OCI-LY7 (cell line): ENCODE measurements at regions not wholly inside any gene's neighbourhood (a gene's known extent, or its start where the extent isn't known, plus 50 kb on each side); places are given as distances from the start of the nearest gene placed in this dataset.
"Not testable (repeated sequence)": the region's sequence is repeated elsewhere in the genome, so short reads cannot be mapped to it uniquely, and the experiment has no call there.

Experiments
- CTCF ChIP-seq: fragments of 200-600 bp; sonication (generic); conservative IDR thresholded peaks from 2 replicates; pipeline ENCODE4 v1.5.1; 2014; ENCODE audit warnings: mild to moderate bottlenecking, antibody characterized with exemption, low read length, moderate library complexity, mixed read lengths
- EZH2phosphoT487 ChIP-seq: fragments of 200-600 bp; sonication (generic); IDR thresholded peaks from 2 replicates; pipeline ENCODE4 v1.6.1; 2018; ENCODE audit warnings: low read depth, borderline replicate concordance, mild to moderate bottlenecking, mixed run types, antibody characterized with exemption, low read length, moderate library complexity, mixed read lengths

- TF ChIP-seq CTCF, EZH2phosphoT487: not testable (repeated sequence)
Observed at GRCh38 chr18:106868-107384, 51.4 kb upstream of the USP14 start.
